Kasumi-1 (cell line): ENCODE measurements at regions not wholly inside any gene's neighbourhood (a gene's known extent, or its start where the extent isn't known, plus 50 kb on each side); places are given as distances from the start of the nearest gene placed in this dataset.

Experiments used
- DNase-seq, 2 experiments: peaks; one replicate each; lab custom pipeline; 2025; lab: John Stamatoyannopoulos, UW

DNA sequence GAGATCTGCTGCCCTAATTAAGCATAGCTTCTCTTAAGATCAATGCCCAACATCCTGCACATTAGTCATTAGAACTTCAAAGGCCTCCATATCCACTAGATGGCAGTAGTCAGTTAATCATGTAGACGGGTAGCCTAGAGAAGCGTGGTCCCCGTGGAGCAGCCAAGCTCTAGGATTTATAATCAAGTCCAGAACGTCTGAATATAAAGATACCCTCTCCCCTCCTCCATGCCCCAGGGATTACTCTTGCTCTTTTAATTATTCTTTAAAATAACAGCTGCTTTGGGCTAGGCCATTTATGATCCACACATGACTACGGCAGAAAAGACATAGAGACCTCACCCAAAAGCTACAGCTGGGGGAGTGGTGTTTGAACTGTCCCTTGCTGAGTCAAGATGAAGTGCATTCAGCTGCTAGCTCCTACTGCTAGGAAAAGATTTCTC is 327.6 kb upstream of the PLET1 start:
- DNase-seq, result peak; percentile 68 to 84

DNA sequence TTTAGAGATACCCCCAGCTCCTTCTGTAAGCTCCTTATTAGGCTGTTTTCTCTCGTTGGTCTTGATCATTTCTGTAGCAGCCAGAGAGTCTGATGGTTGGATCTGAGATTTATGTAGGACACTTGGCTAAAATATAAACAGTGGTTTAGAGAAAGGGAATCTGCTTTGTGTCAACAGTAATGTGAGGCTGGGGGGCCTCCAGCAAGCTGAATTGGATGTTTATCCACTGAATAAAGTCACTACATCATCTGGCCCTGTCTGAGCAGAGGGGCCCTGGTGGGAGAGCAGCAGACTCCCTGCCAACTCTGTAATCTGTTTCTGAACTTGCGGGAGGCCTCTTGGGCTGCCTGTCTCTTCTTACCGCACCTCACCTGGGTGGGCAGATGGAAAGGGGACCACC is 328.5 kb upstream of the PLET1 start:
- no peak for DNase-seq

DNA sequence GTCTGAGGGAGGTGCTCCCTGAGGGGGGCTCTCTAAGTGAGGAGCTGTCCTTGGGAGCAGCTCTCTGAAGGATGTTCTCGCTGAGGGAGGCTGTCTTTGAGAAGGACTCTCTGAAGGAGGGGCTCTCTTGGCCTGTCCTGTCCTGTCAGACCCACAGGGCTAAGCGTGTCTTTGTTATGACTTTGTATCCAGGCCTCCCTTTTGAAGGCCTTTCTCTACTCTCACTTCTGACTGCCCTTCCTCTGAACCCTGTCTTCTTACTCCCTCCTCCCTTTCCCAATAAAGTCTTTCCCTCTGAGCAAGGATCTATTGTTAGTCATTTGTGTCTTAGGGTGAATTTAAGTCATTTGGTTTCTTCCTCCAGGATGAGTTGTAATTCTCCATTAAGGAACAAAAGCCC is 330.1 kb upstream of the PLET1 start:
- DNase-seq, result no peak

DNA sequence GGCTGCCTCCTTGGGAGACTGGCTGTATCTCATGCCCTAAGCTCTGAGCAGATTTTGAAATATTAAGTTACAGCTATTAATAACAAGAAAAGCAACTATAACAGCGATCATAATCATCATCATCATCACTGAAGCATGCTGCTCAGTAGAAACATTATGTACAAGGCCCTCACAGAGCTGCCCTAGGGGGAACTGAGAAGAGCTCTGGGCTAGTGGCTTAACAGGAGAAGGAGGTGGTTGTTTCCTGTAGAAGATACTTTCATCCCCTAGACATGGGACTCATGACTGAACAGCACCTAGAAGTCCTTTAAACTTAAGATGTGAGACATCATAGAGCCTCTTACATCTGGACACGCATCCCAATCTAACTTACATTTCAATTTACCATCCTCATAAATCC is 332.8 kb upstream of the PLET1 start:
- DNase-seq, result no peak

DNA sequence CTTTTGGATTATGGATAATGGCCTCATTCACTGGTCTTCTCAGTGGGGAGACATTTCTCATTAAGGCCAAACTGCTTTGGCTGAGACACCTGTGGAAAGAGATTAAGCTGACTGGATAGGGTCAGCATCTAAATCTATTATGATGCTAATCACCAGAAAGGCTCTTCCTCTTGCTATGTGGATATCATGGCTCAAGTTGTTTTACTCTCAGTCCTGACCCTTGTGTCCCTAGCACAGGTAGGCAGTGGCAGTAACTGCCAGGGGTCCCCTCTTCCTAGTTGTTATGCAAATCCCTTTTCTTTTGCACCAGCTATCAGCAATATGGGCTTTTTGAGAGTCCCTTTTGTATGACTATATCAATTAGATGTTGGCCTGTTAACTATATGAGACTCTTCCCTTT is 335.7 kb upstream of the PLET1 start:
- DNase-seq, result no peak

DNA sequence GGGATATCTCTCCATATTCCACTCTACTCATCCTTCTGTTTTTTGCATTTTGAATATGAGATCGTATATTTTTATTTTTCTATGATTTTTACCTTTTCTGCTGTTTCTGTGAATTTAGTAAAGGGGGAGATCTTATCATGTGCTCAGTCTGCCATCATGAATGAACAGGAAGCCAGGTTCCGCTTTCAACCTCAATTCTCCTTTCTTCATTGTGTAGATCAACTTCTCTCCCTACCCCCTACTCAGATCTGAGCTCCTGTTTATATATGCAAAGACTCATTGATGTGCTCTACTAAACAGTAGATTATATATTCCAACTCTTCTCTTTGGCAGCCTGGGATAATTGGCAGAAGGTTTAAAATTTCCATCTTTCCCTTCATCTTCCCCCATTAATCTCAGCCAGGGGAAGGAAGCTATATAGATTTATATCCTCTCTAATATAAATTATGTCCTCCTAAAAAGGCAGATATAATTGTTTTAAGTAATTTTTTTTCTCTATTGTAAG is 336.7 kb upstream of the PLET1 start:
- DNase-seq, result no peak

DNA sequence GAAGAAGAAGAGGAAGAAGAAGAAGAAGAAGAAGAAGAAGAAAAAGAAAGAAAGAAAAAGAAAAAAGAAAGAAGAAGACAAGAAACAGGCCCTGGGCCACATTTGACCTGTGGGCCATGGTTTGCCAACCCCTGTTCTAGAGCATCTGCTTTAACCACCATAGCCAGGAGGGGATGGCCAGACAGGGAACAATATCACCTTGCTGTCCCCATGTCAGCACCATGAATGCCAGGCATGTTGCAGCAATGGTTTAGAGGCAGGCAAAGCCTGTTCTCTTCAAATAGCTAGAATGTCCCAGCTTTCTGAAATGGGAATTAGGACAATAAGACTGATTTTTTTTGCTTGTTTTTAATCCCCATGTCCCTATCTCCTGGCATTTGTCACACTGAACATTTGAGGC is 338.6 kb upstream of the PLET1 start:
- DNase-seq, result no peak

DNA sequence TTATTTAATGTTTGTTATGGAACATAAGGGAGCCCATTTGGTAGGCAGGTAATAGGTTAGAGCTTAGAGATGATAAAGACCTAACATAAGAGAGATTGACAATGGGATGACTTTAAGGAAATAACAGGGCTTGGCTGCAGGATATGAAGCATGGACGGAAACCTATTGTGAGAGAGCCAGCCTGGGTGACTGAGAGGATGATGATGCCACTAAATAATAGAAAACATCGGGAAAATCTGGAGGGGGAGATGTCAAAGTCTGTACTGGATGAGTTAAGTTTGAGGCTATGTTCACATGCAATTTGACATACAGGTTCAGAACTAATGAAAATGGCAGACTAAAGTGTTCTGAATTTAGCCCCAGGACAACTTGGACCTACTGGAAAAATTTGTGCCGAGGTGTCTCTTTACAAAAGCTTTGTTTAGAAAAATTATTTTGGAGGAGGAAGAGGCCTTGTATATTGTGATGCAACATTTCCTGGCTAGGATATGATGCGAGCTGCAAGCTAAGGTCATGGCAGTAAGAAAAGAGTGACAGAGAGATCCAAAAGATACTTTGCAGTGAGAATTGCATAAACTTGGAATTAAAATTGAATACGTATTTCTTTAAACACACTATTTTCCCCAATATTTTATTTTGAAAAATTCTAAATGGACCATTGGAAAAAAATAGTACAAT is 339.3 kb upstream of the PLET1 start:
- no peak for DNase-seq

DNA sequence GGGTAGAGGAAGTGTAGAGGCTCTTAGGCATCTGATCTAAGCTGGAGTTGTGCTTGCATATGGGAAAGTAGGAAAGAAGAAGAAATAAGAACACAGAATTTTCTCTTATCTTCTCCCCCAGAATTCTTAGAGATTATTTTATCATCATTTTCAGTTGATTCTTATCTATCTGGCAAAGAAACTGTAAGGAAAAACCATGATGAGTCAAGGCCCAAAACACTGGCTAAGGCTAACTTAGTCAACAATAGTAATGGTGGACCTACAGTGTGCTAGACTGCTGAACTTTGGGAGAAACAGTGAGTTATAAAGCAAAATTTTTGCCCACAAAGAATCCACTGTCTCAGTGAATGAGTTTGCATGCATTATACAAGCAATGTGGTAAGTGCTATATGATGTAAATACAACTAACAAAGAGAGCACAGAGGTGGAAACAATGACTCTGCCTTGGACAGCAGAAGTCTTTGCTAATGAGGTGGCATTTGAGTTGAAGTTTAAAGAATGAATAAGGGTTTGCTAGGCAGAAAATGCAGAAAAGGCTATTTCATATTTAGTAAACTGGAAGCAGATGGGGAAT is 344.5 kb upstream of the PLET1 start:
- no peak for DNase-seq

DNA sequence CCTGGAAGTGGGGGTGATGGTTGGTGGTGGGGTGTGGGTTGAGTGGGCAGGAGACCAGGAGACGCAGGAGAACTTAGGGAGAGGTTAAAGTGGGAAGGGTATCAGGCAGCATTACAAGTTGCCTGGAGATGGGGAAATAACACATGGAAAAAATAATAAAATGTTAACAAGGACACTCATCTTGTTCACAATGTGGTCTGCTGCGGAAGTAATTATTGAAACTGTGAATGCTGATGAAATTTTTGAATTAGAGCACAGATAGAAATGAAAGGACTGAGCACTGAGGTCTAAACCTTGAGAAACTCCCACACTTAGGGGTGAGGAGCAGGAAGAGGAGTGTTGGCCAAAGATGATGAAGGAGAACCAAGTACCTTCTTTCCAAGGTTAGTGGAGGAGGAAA is 346.0 kb upstream of the PLET1 start:
- DNase-seq, result no peak

DNA sequence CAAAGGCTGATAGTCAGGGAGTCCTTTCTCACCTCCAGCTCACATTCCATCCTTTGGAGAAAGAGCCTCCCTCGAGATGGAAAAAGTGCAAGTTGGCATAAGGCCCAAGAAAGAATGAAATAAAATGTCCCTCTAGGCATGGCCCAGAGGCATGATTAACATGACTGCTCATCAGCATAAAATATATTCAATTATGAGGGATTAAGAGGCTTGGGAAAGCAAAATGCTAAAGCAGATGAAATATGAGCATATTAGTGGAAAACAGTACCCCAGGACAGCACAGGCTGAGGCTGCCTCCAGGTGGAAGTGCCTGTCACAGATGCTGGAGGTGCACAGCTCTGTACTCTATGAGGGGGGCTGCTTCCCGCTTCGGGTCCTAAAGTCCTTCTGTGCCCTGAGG is 347.8 kb upstream of the PLET1 start:
- DNase-seq, result no peak

DNA sequence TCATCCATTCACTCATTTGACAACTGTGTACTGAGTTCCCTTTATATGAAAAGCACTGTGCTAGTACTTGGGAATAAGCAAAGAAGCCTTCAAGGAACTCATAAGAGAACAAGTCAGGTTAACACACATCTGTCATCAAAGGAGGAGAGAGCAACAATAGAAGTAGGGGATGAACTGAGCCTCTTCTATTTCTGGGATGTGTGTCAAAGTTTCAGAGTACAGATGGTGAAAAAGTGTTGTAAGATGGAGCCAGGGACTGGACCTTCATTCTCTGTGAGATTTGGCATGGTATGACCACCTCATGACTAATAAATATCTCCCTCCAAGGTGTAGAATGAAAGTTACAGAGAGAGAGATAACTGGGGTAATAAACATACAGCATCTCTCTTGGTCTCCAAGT is 349.8 kb upstream of the PLET1 start:
- no peak for DNase-seq

DNA sequence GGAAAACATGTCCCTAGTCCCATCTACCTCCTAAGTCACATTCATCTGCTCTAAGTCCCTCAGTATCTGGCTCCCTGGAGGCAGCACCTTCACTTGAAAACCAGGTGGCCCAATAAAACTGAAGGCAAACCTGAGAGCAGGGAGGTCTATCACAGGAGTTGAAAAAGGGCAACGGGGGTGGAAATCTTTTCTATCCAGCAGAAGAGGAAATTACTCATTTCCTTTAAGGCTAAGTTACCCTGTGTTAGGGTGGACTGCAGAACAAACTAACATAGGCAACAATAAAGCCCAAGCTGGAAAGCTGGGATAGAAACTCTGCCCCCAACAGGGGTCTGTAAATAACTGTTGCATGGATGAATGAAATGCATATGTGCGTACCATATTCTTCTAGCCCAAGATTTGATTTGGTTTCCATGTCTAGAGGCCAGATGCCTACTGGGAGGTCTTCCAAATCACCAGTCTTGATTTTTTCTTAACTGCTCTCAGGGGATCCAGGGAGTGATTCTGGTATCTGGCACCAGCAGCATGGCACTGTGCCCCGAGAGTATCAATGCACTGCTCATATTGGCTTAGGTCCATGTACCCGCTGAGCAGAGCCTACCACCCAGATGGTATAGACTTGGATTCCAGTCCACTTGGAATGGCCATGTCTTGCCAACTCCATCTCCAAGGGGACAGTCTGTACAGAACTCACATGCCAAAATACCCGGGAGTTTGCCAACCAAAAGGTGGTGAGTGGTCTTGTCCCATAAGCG is 350.0 kb upstream of the NCAM1 start:
- DNase-seq, result no peak

DNA sequence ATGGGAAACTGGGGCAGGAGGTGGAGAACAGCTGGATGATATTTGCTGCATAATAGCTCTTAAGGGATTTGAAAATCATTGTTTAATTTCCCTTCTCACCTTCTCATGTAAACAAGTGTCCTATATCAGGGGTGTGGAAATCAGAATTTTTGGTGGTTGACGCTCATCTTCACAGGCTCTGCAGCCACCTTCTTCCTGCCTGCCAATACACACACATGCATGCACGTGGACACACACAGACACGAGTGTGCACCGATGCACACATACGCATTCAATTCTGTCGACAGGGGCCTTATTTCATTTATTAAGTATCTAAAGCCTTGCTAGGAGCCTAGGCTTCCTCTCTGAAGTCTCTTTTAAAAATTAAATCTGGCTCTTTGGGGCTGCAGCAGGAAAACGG is 349.4 kb upstream of the NCAM1 start:
- DNase-seq, result no peak

DNA sequence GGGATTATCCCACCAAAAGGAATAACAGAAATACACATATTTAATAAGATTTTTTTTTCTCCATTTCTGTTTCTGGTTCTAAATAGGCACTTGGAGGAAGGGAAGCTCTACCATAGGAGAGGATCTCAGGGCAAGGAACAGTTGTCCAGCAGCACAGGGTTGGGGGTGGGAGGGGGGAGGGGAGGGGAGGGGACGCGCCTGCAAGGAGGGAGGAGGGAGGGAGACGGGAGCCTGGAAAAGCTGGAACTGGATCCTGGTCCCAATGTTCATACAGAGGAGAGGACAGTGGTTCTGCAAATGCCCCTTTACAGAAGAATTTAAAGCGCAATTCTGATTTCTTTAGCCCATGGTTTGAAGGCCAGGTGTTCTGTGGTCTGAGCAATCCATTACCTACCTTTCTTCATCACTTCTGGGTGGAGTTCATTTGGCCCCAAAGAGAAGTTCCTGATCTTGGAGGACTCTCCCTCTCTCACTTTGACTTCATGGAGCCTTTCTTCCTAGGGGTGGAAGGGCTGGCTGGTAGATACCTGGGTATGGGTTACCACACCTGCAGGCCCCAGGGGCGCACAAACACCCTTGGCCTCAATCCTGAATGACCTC is 348.9 kb upstream of the NCAM1 start:
- no peak for DNase-seq

DNA sequence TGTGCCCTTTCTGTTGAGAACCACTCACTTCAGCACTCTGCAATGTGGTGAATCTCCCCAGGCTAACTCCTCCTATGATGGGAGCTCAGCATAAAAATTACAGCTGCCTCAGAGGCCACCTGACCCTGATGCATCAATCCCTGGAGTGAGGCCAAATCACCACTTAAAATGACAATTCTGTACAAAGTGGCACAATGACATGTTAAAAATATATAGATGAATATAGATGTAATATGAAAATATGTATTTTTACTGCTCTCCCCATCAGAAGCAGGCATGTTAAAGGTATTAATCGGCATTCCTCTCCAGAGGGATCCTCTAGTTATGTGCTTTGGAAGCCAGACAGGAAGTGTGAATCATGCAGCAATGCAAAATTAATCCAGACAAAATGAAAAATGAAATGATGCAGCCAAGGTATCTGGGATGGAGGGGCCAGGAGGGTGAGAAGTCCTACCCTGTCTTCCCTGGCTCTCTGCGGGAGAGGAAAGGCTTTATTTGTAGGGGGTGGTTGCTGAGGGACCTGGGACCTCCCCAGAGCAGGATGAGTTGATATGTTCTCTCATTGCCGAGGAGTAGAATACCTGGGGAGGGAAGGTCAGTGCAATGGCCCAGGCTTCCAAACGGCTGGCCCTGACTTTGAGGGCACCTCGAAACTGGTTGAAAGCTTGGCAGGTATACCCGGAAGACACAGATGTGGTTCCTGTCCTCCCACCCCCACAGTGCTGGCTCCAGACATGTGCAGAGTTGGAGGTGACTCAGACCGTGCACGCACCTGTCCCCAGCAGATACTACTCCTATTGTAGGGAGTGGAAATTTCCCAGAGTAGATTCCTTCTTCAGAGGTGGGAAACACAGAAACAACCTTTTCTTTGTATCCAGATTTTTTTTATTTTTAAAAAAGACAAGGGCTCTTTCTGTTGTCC is 347.9 kb upstream of the NCAM1 start:
- DNase-seq, result no peak

DNA sequence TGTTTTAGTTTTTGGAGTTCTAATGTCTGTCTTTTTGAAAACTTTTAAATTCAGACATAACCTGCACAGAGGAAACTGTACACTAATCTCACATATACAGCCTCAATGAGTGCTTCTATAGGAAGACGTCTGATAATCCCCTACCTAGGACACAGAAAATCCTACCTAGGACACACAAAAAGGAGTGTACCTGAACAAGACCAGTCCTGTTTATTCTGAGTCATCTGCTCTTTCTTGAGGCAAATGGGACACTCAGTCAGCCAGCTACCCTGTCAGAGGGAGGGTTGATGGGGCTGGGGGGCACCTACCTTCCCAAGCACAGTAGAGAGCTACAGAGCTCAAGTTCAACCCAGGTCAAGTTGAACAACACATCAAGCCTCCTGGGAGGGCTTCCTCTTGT is 346.6 kb upstream of the NCAM1 start:
- DNase-seq, result no peak

DNA sequence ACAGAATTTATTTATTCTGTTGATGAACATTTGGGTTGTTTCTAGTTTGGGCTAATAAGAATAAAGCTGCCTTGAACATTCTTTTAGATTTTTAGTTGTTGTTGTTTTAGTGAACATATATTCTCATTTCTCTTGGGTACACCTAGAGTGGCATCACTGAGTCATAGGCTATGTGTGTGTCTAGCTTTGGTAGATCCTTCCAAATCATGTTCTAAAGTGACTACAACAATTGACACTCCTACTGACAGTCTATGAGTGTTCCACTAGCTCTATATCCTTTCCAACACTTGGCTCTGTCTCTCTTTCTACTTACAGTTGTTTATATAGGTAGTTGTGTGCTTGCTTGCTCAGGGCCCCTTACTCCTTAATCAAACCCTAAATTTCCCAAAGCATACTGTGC is 346.0 kb upstream of the NCAM1 start:
- no peak for DNase-seq

DNA sequence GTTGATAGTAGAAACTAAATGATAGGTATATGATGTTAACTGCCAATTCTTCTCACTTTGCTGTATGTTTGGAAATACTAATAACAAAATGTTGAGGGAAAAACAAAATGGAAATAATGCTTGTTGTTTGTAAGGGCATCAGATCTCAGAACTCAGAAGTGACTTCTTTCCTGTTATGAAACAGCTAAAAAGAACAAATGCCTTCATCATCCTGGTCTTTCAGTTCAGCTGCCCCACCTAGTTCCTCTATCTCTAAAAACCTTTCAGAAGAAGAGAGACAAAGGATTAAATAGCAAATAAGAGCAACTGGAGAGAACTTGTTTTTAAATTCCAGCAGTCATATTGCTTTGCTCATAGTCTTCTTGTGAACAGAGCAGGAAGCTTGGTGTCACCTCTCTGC is 345.3 kb upstream of the NCAM1 start:
- DNase-seq, result no peak

DNA sequence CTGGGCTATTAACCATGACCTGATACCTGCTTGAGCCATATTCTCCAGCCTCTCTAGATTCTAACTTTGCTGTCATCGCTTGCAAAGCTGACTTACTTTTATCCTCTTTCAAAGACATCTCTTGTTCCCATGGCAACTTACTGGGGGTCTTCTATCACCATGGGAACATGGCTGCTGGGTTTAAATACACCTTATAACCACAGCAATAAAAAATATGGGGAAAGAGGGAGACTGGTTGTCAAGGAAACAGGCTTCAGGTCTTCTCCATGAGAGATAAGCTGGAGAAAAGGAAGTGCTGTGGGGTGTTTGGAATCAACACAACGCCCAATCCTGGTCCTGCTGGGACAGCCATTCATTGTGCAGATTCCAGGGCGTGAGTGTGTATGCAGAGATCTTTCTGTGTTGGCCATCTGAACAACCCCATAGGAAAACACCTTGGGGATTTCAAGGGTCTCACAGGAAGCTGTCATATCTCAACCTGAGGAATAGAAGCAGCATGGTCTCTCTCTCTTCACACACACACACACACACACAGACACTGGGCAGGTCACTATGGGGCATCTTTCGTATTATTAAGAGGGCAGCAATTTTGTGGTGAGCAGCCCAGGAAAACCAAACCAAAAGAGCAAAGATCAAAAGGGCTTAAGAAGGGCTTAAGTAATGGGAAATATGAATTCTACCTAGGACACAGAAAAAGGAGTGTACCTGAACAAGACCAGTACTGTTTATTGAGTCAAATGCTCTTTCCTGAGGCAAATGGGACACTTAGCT is 344.7 kb upstream of the NCAM1 start:
- DNase-seq, result no peak

DNA sequence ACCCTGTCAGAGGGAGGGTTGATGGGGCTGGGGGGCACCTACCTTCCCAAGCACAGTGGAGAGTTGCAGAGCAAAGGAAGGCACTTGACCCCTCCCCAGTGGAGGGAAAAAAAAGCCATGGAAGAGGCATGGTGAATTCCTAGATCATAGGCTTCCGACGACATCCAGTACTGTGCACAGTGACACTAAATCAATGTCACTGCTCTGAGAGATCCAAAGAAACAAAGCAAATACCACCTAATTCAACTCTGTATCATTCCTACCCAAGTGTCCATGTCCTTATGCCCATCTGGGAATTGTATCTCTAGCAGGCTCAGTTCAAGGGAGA is 344.2 kb upstream of the NCAM1 start:
- no peak for DNase-seq
